Osteocyte (in vitro differentiated cells): ENCODE measurements at regions not wholly inside any gene's neighbourhood (a gene's known extent, or its start where the extent isn't known, plus 50 kb on each side); places are given as distances from the start of the nearest gene placed in this dataset.

Experiments
- DNase-seq: peaks from one replicate; pipeline ENCODE4 v3.0.0; 2021; ENCODE audit warnings: mixed read lengths; ENCODE audit not compliant: unreplicated experiment; ENCODE audit errors: extremely low spot score
- H3K27ac Mint-ChIP-seq: one replicate; pipeline ENCODE4 v1.8.0; 2021; ENCODE audit warnings: mild to moderate bottlenecking, mixed read lengths; ENCODE audit not compliant: unreplicated experiment
- H3K27me3 Mint-ChIP-seq: one replicate; pipeline ENCODE4 v1.8.0; 2021; ENCODE audit warnings: mixed read lengths; ENCODE audit not compliant: unreplicated experiment
- H3K36me3 Mint-ChIP-seq: one replicate; pipeline ENCODE4 v1.8.0; 2021; ENCODE audit warnings: mixed read lengths; ENCODE audit not compliant: unreplicated experiment
- H3K4me1 Mint-ChIP-seq: one replicate; pipeline ENCODE4 v1.8.0; 2021; ENCODE audit warnings: mixed read lengths; ENCODE audit not compliant: unreplicated experiment
- H3K4me3 Mint-ChIP-seq: one replicate; pipeline ENCODE4 v1.8.0; 2021; ENCODE audit warnings: mild to moderate bottlenecking, moderate library complexity, mixed read lengths; ENCODE audit not compliant: unreplicated experiment
- H3K9me3 Mint-ChIP-seq: one replicate; pipeline ENCODE4 v1.8.0; 2021; ENCODE audit warnings: mixed read lengths; ENCODE audit not compliant: unreplicated experiment
- CTCF ChIP-seq: fragments of 200-600 bp; sonication (generic); IDR thresholded peaks from 2 replicates; pipeline ENCODE4 v1.5.0; 2021; ENCODE audit warnings: antibody characterized with exemption, mild to moderate bottlenecking, moderate library complexity

GRCh38 chr2:129297430-129297829 is 682.0 kb upstream of the RAB6C start:
- Mint-ChIP-seq H3K4me3 (no peak overlapping the region), H3K36me3 (no peaks in the 10 kb centered on the region), H3K4me1 (no peaks in the 10 kb centered on the region), H3K27ac (no peak overlapping the region), H3K27me3 (no peaks in the 10 kb centered on the region), H3K9me3 (peaks cover 28% of the 10 kb centered on the region)
- no peak for TF ChIP-seq CTCF
- DNase-seq: no peak

DNA sequence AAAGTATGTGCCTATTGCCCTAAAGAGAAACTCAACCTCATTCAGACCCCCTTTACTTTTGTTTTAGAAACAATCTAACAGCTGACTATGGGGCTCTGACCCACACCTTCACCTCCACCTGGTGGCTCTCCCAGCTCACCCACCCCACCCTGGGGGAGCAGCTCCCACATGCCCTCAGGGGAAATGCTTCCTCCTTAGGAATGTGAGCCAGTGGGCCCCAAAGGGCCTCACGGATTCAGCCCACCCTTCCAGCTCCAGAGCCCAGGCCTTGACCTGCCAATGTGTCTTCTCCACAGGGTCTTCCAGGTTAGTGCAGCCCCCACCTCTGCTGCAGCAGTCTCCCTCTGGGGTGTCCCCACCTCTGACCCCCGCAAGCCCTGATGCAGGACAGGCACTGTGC is 680.1 kb upstream of the RAB6C start:
- no peak for DNase-seq
- Mint-ChIP-seq H3K36me3 (no peaks in the 10 kb centered on the region), H3K27ac (no peak overlapping the region), H3K4me3 (no peak overlapping the region), H3K27me3 (no peaks in the 10 kb centered on the region), H3K9me3 (peaks cover 16% of the 10 kb centered on the region), H3K4me1 (no peaks in the 10 kb centered on the region)
- no peak for TF ChIP-seq CTCF

DNA sequence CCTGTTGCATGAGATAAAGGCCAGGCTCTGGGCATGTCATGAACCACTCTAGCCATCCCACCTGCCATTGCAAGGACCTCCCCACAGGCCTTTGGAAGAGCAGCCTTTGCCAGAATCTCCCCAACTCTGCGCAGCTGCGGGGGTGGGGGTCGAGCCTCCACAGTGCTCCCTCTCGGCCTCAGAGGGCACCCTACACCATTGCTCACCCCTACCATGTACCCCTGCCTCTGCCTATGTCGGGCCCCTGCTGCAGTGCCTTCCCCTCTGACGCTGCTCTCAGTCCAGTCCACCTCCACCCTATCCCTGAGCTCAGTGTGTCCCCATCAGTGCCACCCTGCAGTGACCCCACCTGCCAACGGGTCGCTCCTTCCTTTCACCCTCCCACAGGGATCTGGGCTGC is 679.7 kb upstream of the RAB6C start:
- H3K36me3 Mint-ChIP-seq: no peaks in the 10 kb centered on the region

GRCh38 chr2:129300456-129300855 is 679.0 kb upstream of the RAB6C start:
- Mint-ChIP-seq H3K4me1 (no peaks in the 10 kb centered on the region), H3K36me3 (no peaks in the 10 kb centered on the region), H3K4me3 (no peak overlapping the region), H3K27ac (no peak overlapping the region), H3K9me3 (peaks cover 17% of the 10 kb centered on the region), H3K27me3 (no peaks in the 10 kb centered on the region)
- no peak for DNase-seq
- no peak for TF ChIP-seq CTCF

More for the DNA sequence above, 679.7 kb upstream of the RAB6C start:
- no peak for DNase-seq
- TF ChIP-seq CTCF: no peak
- Mint-ChIP-seq H3K9me3 (peaks cover 15% of the 10 kb centered on the region), H3K4me1 (no peaks in the 10 kb centered on the region), H3K27ac (no peak overlapping the region), H3K4me3 (no peak overlapping the region), H3K27me3 (no peaks in the 10 kb centered on the region)

DNA sequence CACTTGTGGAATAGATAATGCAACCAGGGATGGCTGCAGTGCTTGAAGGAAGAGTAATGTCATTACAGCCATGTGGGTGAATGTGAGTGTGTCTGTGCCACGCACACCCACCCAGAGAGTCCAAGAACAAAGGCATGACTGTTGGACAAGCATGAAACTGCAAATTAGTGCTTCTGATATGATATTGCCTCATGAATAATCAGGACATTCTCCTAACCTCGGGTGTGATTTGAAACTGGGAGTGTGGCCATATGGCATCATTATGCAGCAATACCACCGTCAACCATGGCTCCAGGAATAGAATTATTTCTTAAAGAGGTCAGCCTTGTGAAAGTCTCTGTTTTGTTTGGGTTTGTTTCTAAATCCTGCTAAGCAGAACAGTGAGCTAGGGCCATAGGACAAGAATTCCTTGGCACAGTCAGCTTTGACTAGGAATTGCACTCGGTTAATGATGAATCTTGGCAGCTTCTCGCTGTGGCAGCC is 678.0 kb upstream of the RAB6C start:
- H3K9me3 Mint-ChIP-seq: peaks cover 11% of the 10 kb centered on the region
- TF ChIP-seq CTCF: no peak
- DNase-seq: no peak
- no peak overlapping the region for H3K4me3 Mint-ChIP-seq
- no peaks in the 10 kb centered on the region for H3K36me3 Mint-ChIP-seq
- H3K27ac Mint-ChIP-seq: no peak overlapping the region
- H3K27me3 Mint-ChIP-seq: no peaks in the 10 kb centered on the region
- no peaks in the 10 kb centered on the region for H3K4me1 Mint-ChIP-seq
